ENCODE measurements at regions not wholly inside any gene's neighbourhood (a gene's known extent, or its start where the extent isn't known, plus 50 kb on each side); places are given as distances from the start of the nearest gene placed in this dataset.

DNA sequence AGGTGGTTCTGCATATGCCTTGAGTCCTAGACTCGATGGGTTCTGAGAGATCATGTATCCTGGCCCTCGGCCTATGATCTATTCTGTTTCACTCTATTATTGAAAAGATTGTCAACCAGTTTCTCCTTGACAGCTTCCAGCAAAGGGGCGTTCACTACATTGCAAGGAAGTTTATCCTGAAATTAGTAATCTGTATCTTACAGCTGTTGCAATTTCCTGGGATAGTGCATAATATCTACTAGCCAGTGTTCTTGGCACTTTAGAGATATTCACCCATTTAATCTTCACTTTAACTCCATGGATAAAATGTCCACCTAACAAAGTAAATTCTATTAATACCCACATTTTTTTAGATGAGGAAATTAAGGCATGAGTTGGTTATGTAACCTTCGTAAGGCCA lies 203.6 kb downstream of the TGFB2 start (continued):
- TF ChIP-seq, protein P1, sequence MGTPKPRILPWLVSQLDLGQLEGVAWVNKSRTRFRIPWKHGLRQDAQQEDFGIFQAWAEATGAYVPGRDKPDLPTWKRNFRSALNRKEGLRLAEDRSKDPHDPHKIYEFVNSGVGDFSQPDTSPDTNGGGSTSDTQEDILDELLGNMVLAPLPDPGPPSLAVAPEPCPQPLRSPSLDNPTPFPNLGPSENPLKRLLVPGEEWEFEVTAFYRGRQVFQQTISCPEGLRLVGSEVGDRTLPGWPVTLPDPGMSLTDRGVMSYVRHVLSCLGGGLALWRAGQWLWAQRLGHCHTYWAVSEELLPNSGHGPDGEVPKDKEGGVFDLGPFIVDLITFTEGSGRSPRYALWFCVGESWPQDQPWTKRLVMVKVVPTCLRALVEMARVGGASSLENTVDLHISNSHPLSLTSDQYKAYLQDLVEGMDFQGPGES (IDR thresholded peaks at IDR 0.05), result no peak
- no peak for TF ChIP-seq PML (IDR thresholded peaks at IDR 0.05; ENCODE audit: low read length)
- TF ChIP-seq, protein P2, sequence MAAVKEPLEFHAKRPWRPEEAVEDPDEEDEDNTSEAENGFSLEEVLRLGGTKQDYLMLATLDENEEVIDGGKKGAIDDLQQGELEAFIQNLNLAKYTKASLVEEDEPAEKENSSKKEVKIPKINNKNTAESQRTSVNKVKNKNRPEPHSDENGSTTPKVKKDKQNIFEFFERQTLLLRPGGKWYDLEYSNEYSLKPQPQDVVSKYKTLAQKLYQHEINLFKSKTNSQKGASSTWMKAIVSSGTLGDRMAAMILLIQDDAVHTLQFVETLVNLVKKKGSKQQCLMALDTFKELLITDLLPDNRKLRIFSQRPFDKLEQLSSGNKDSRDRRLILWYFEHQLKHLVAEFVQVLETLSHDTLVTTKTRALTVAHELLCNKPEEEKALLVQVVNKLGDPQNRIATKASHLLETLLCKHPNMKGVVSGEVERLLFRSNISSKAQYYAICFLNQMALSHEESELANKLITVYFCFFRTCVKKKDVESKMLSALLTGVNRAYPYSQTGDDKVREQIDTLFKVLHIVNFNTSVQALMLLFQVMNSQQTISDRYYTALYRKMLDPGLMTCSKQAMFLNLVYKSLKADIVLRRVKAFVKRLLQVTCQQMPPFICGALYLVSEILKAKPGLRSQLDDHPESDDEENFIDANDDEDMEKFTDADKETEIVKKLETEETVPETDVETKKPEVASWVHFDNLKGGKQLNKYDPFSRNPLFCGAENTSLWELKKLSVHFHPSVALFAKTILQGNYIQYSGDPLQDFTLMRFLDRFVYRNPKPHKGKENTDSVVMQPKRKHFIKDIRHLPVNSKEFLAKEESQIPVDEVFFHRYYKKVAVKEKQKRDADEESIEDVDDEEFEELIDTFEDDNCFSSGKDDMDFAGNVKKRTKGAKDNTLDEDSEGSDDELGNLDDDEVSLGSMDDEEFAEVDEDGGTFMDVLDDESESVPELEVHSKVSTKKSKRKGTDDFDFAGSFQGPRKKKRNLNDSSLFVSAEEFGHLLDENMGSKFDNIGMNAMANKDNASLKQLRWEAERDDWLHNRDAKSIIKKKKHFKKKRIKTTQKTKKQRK (IDR thresholded peaks at IDR 0.05; ENCODE audit: low read depth, low read length), result no peak
- no peak for TF ChIP-seq STAT1 (conservative IDR thresholded peaks at IDR 0.05)
- no peak for TF ChIP-seq ZNF207 (IDR thresholded peaks at IDR 0.05; ENCODE audit: borderline replicate concordance)
- TF ChIP-seq, protein P3, sequence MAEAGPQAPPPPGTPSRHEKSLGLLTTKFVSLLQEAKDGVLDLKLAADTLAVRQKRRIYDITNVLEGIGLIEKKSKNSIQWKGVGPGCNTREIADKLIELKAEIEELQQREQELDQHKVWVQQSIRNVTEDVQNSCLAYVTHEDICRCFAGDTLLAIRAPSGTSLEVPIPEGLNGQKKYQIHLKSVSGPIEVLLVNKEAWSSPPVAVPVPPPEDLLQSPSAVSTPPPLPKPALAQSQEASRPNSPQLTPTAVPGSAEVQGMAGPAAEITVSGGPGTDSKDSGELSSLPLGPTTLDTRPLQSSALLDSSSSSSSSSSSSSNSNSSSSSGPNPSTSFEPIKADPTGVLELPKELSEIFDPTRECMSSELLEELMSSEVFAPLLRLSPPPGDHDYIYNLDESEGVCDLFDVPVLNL (IDR thresholded peaks at IDR 0.05; ENCODE audit: low read depth, low read length), result no peak

DNA sequence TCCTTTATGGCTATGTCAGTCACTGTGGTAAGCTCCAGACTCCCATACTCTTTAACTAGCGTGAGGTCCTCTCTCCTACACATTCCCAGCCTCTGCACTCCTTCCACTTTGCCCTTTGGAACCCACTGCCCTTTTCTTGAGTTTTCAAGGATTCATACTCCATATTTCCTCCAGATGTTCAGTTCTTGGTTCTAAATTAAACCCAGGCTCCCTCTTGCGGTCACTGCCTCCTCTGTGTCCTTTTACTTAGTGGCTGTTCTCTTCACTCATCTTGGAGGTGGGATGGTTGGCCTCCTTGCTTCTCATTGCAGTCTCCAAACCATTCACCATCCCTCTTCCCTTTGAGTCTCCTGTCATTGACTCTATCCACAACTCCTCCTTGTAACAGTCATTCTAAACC lies 208.1 kb downstream of the TGFB2 start:
- ChIA-PET CTCF (no interaction called here), RAD21 (ENCODE audit: unreplicated experiment) (no interaction called here), POLR2A (no interaction called here), SMC1A (ENCODE audit: uncharacterized antibody, unreplicated experiment) (no interaction called here)
- BruUV-seq (replicated peaks), result no TSS peak
- Histone ChIP-seq H3K9me3 (replicated peaks; ENCODE audit: control insufficient read depth, insufficient read depth, low read length) (no peaks in the 10 kb centered on the region), H3K4me3 (no peak overlapping the region), H3K27ac (ENCODE audit: control insufficient read depth, insufficient read depth) (no peak overlapping the region), H3K4me1 (ENCODE audit: control insufficient read depth, insufficient read depth, low read length) (no peaks in the 10 kb centered on the region), H2AFZ (ENCODE audit: control insufficient read depth, low read depth, low read length) (no peak overlapping the region), H3K4me2 (ENCODE audit: control insufficient read depth, insufficient read depth) (no peak overlapping the region), H3K9ac (ENCODE audit: control insufficient read depth, insufficient read depth, low read length) (no peak overlapping the region), H3K27me3 (replicated peaks in 1 of 2; ENCODE audit: control insufficient read depth in 2 of 2, insufficient read depth in 2 of 2, low read length in 1 of 2) (no peaks in the 10 kb centered on the region), H4K20me1 (ENCODE audit: control insufficient read depth, insufficient read depth) (no peaks in the 10 kb centered on the region), H3K36me3 (ENCODE audit: control insufficient read depth in 2 of 2, insufficient read depth in 2 of 2, low read length in 1 of 2) (no peaks in the 10 kb centered on the region), H3K79me2 (ENCODE audit: control insufficient read depth, insufficient read depth, low read length) (no peaks in the 10 kb centered on the region)
- in situ Hi-C loops (cut with MboI), result no loop called here
- DNase-seq (ENCODE audit: low read depth, low spot score) (no peak), FAIRE-seq (no peak), ATAC-seq (no peak)
- 46% methylated on average over 2 of the region's 2 CpGs for WGBS (ENCODE audit: insufficient coverage, insufficient replicate concordance, low lambda C conversion rate, missing lambda C conversion rate)
- intact Hi-C loops (cut with micrococcal nuclease; ENCODE audit: unreplicated experiment), result no loop called here
- TF ChIP-seq RFX5 (IDR thresholded peaks at IDR 0.05; ENCODE audit: low read depth, low read length), result no peak
- no peak for TF ChIP-seq MXI1 (IDR thresholded peaks at IDR 0.05; ENCODE audit: low read depth, low read length)
- TF ChIP-seq, protein P4, sequence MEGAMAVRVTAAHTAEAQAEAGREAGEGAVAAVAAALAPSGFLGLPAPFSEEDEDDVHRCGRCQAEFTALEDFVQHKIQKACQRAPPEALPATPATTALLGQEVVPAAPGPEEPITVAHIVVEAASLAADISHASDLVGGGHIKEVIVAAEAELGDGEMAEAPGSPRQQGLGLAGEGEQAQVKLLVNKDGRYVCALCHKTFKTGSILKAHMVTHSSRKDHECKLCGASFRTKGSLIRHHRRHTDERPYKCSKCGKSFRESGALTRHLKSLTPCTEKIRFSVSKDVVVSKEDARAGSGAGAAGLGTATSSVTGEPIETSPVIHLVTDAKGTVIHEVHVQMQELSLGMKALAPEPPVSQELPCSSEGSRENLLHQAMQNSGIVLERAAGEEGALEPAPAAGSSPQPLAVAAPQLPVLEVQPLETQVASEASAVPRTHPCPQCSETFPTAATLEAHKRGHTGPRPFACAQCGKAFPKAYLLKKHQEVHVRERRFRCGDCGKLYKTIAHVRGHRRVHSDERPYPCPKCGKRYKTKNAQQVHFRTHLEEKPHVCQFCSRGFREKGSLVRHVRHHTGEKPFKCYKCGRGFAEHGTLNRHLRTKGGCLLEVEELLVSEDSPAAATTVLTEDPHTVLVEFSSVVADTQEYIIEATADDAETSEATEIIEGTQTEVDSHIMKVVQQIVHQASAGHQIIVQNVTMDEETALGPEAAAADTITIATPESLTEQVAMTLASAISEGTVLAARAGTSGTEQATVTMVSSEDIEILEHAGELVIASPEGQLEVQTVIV (IDR thresholded peaks at IDR 0.05; ENCODE audit: borderline replicate concordance, partially characterized antibody), result no peak
- no peak for TF ChIP-seq SIN3A (IDR thresholded peaks at IDR 0.05; ENCODE audit: low read depth, low read length)
- no peak for TF ChIP-seq CHD4 (IDR thresholded peaks at IDR 0.05)
- TF ChIP-seq NFYA (IDR thresholded peaks at IDR 0.05; ENCODE audit: borderline replicate concordance, low read depth, low read length), result no peak
- TF ChIP-seq BCL11A (IDR thresholded peaks at IDR 0.05; ENCODE audit: low read depth, low read length), result no peak
- TF ChIP-seq RUNX3 (IDR thresholded peaks at IDR 0.05; ENCODE audit: low read length), result no peak
- no peak for TF ChIP-seq SMARCA5 (IDR thresholded peaks at IDR 0.05)
- no peak for TF ChIP-seq POU2F2 (IDR thresholded peaks at IDR 0.05; ENCODE audit: borderline replicate concordance, low read depth, low read length)
- no peak for TF ChIP-seq SP1 (IDR thresholded peaks at IDR 0.05; ENCODE audit: low read depth, low read length)
- no peak for TF ChIP-seq BACH1 (IDR thresholded peaks at IDR 0.05; ENCODE audit: borderline replicate concordance)

All from GM12878 (cell line).